Endothelial cell of umbilical vein (primary cell): ENCODE measurements at regions not wholly inside any gene's neighbourhood (a gene's known extent, or its start where the extent isn't known, plus 50 kb on each side); places are given as distances from the start of the nearest gene placed in this dataset.

ENCODE experiments used
- BruUV-seq: library from RNA; stranded (reverse); fragments of 400-500 nt; replicated peaks from 2 replicates; lab custom pipeline; 2021; lab: Mats Ljungman, UMichigan
- CTCF ChIA-PET: fragments of 300-600, 350-600 bp; sonication (Branson Sonifier 250); formaldehyde crosslinking; loops from one replicate; lab custom pipeline; 2021; ENCODE audit warnings: antibody characterized with exemption, inconsistent platforms; lab: Charles Lee
- POLR2A ChIA-PET: fragments of 300-600, 350-600 bp; sonication (Branson Sonifier 250); formaldehyde crosslinking; loops from one replicate; lab custom pipeline; 2021; ENCODE audit warnings: antibody characterized with exemption, inconsistent platforms; lab: Charles Lee
- DNase-seq: peaks from one replicate; pipeline ENCODE4 v3.0.0-alpha.2; 2011; ENCODE audit warnings: low read depth, low spot score
- FAIRE-seq: peaks from 2 replicates; lab custom pipeline; 2011; peaks lifted over from hg19 to GRCh38; lab: Jason Lieb, UNC
- H2AFZ ChIP-seq: 2 replicates; pipeline ENCODE4 v1.6.0; 2012; ENCODE audit warnings: low read depth, low read length, control low read depth, inconsistent platforms
- H3K27ac ChIP-seq: 2 replicates; pipeline ENCODE4 v1.5.1; 2011; ENCODE audit warnings: low read depth, mild to moderate bottlenecking, control low read depth, low read length, moderate library complexity; ENCODE audit not compliant: insufficient read depth
- H3K27me3 ChIP-seq, 2 experiments: 2 replicates each; pipeline versions ENCODE4 v1.6.0 to v1.6.1; 2011; ENCODE audit warnings: low read length in 2 of 2, mixed read lengths in 1 of 2; ENCODE audit not compliant: control insufficient read depth in 2 of 2, insufficient read depth in 2 of 2
- H3K36me3 ChIP-seq, 2 experiments: 2 replicates in 1 of 2; 3 replicates in 1 of 2; pipeline ENCODE4 v1.5.1; 2011; ENCODE audit warnings: low read length in 2 of 2, mild to moderate bottlenecking in 1 of 2, moderate library complexity in 1 of 2; ENCODE audit not compliant: control insufficient read depth in 2 of 2, insufficient read depth in 2 of 2; ENCODE audit errors: extremely low read depth in 1 of 2
- H3K4me1 ChIP-seq: 3 replicates; pipeline ENCODE4 v1.5.1; 2011; ENCODE audit warnings: mild to moderate bottlenecking, low read length; ENCODE audit not compliant: control insufficient read depth, insufficient read depth; ENCODE audit errors: extremely low read depth
- H3K4me2 ChIP-seq: 2 replicates; pipeline ENCODE4 v1.6.1; 2011; ENCODE audit warnings: low read length, control low read depth, mixed read lengths; ENCODE audit not compliant: insufficient read depth
- H3K4me3 ChIP-seq, 3 experiments: fragments of 200-600 bp in 1 of 3; sonication (generic), shearing (Covaris generic) in 1 of 3; replicated peaks in 1 of 3; 2 replicates each; pipeline ENCODE4 v1.5.1; 2011 to 2016; ENCODE audit warnings: control low read depth in 3 of 3, low read length in 3 of 3, mild to moderate bottlenecking in 2 of 3, inconsistent platforms in 1 of 3, low read depth in 1 of 3, moderate library complexity in 1 of 3; ENCODE audit not compliant: insufficient read depth in 1 of 3
- H3K79me2 ChIP-seq: 2 replicates; pipeline ENCODE4 v1.6.0; 2012; ENCODE audit warnings: low read length, inconsistent platforms; ENCODE audit not compliant: control insufficient read depth, insufficient read depth
- H3K9ac ChIP-seq: replicated peaks from 2 replicates; pipeline ENCODE3; 2011; ENCODE audit warnings: low read length, control low read depth; ENCODE audit not compliant: insufficient read depth; ENCODE audit errors: extremely low read depth
- H3K9me1 ChIP-seq: replicated peaks from 3 replicates; pipeline ENCODE4 v1.6.0; 2011; ENCODE audit warnings: mild to moderate bottlenecking, low read length; ENCODE audit not compliant: control insufficient read depth, insufficient read depth; ENCODE audit errors: extremely low read depth
- H3K9me3 ChIP-seq: replicated peaks from 2 replicates; pipeline ENCODE4 v1.5.1; 2012; ENCODE audit warnings: low read length, inconsistent platforms; ENCODE audit not compliant: control insufficient read depth, insufficient read depth
- H4K20me1 ChIP-seq: replicated peaks from 2 replicates; pipeline ENCODE3; 2011; ENCODE audit warnings: mild to moderate bottlenecking, low read length; ENCODE audit not compliant: control insufficient read depth, insufficient read depth; ENCODE audit errors: extremely low read depth
- EZH2 ChIP-seq: IDR thresholded peaks from 2 replicates; pipeline ENCODE4 v1.6.1; 2012; ENCODE audit warnings: borderline replicate concordance, low read depth, mild to moderate bottlenecking, moderate library complexity, low read length, inconsistent platforms; ENCODE audit not compliant: severe bottlenecking
- FOS ChIP-seq: IDR thresholded peaks from 2 replicates; pipeline ENCODE4 v1.6.1; 2011; ENCODE audit warnings: mild to moderate bottlenecking, low read length, moderate library complexity, borderline replicate concordance; ENCODE audit not compliant: insufficient read depth
- GATA2 ChIP-seq: IDR thresholded peaks from 2 replicates; pipeline ENCODE4 v1.7.0; 2011; ENCODE audit warnings: low read depth, mild to moderate bottlenecking, moderate library complexity, mixed read lengths, low read length; ENCODE audit not compliant: insufficient read length, insufficient read depth
- JUN ChIP-seq: IDR thresholded peaks from 2 replicates; pipeline ENCODE4 v1.6.1; 2011; ENCODE audit warnings: borderline replicate concordance, low read depth; ENCODE audit not compliant: insufficient read length, insufficient read depth
- MYC ChIP-seq: IDR thresholded peaks from one replicate; pipeline ENCODE4 v1.6.1; 2011; ENCODE audit warnings: mild to moderate bottlenecking, low read depth, low read length
- POLR2A ChIP-seq: IDR thresholded peaks from 2 replicates; pipeline ENCODE4 v1.6.1; 2012; ENCODE audit warnings: low read depth, mild to moderate bottlenecking, control low read depth, low read length
- POLR2AphosphoS5 ChIP-seq: IDR thresholded peaks from 2 replicates; pipeline ENCODE4 v1.6.1; 2012; ENCODE audit warnings: low read depth, mild to moderate bottlenecking, control low read depth, low read length, moderate library complexity; ENCODE audit not compliant: insufficient read depth
- dilution Hi-C: fragments of 300-500 bp; cut with MboI; formaldehyde crosslinking; loops from one replicate; pipeline ENCODE4 v1.15.0; 2019; ENCODE audit warnings: low sequenced_read_pairs; ENCODE audit not compliant: extremely low pct_ligation_motif_present
- intact Hi-C: fragments of 100-400 bp; cut with micrococcal nuclease; formaldehyde crosslinking; loops from one replicate; pipeline ENCODE4 v1.10.0; 2022
- TF ChIP-seq, protein P1 (sequence below), 2 donors: IDR thresholded peaks; 1 replicate in 1 of 2; 2 replicates in 1 of 2; pipeline ENCODE4 v1.5.1; 2011; ENCODE audit warnings: low read length in 2 of 2, mild to moderate bottlenecking in 2 of 2, moderate library complexity in 2 of 2, control low read depth in 1 of 2, inconsistent platforms in 1 of 2, low read depth in 1 of 2; ENCODE audit not compliant: insufficient read depth in 1 of 2; ENCODE audit errors: extremely low read depth in 1 of 2
- TF ChIP-seq, protein P2 (sequence below): IDR thresholded peaks from 2 replicates; pipeline ENCODE4 v1.6.1; 2011; ENCODE audit not compliant: insufficient read depth, insufficient read length

DNA sequence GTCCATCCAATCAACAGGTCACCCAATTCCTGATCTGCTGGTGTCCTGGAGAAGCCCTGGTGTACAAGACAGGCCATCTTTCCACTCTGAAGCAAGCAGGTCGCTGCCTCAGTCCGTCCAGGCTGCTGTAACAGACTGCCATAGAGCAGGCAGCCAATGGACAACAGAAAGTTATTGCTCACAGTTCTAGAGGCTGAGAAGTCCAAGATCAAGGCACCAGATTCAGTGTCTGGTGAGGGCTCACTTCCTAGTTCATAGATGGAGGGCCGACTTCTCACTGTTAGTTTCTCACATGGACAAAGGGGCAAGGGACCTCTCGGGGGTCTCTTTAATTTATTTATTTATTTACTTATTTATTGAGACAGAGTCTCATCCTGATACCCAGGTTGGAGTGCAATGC, 74.8 kb downstream of the CD24 start:
- DNase-seq (no peak), FAIRE-seq (no peak)
- H3K4me1 ChIP-seq = no peaks in the 10 kb centered on the region
- no peak overlapping the region for H3K4me3 ChIP-seq
- POLR2A ChIA-PET = no interaction called here
- H3K9ac ChIP-seq = no peak overlapping the region
- TF ChIP-seq JUN (no peak), GATA2 (no peak), EZH2 (no peak), POLR2A (no peak)
- TF ChIP-seq, protein P1, sequence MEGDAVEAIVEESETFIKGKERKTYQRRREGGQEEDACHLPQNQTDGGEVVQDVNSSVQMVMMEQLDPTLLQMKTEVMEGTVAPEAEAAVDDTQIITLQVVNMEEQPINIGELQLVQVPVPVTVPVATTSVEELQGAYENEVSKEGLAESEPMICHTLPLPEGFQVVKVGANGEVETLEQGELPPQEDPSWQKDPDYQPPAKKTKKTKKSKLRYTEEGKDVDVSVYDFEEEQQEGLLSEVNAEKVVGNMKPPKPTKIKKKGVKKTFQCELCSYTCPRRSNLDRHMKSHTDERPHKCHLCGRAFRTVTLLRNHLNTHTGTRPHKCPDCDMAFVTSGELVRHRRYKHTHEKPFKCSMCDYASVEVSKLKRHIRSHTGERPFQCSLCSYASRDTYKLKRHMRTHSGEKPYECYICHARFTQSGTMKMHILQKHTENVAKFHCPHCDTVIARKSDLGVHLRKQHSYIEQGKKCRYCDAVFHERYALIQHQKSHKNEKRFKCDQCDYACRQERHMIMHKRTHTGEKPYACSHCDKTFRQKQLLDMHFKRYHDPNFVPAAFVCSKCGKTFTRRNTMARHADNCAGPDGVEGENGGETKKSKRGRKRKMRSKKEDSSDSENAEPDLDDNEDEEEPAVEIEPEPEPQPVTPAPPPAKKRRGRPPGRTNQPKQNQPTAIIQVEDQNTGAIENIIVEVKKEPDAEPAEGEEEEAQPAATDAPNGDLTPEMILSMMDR (IDR thresholded peaks at IDR 0.05; ENCODE audit: extremely low read depth in 1 of 2, insufficient read depth in 1 of 2, low read depth in 1 of 2, low read length in 2 of 2) = no peak
- H2AFZ ChIP-seq = no peak overlapping the region
- H3K36me3 ChIP-seq = no peaks in the 10 kb centered on the region
- BruUV-seq = no TSS peak
- dilution Hi-C loops = no loop called here
- CTCF ChIA-PET = no interaction called here
- no peaks in the 10 kb centered on the region for H3K79me2 ChIP-seq
- intact Hi-C loops = no loop called here
- no peaks in the 10 kb centered on the region for H3K27me3 ChIP-seq
- no peaks in the 10 kb centered on the region for H4K20me1 ChIP-seq
- H3K9me1 ChIP-seq = no peaks in the 10 kb centered on the region
- no peak overlapping the region for H3K4me2 ChIP-seq
- no peak overlapping the region for H3K27ac ChIP-seq
- no peaks in the 10 kb centered on the region for H3K9me3 ChIP-seq

DNA sequence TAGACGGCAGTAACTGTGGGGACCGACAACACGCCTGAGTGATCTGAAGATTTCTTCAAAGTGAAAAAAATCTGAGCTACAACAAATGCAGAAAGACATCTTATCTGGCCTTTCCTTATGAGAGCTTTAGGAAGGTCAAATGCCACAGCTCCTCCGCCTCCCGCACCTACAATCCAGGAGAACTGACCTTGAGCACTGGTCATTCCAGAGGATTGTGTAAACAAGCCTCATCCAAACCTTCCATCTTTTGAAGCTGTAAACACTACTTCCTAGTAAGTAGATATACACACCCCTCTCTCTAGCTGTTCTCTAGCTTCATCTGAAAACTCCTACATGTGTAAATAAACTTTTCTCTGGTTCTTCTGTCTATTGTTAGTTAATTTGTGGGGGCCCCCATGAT, 76.9 kb downstream of the CD24 start:
- Histone ChIP-seq H3K9me1 (no peaks in the 10 kb centered on the region), H3K4me2 (no peak overlapping the region), H3K9ac (no peak overlapping the region), H3K27ac (no peak overlapping the region), H3K79me2 (no peaks in the 10 kb centered on the region), H2AFZ (no peak overlapping the region), H3K4me1 (no peaks in the 10 kb centered on the region), H3K36me3 (no peaks in the 10 kb centered on the region), H3K9me3 (no peaks in the 10 kb centered on the region), H3K27me3 (no peaks in the 10 kb centered on the region), H4K20me1 (no peaks in the 10 kb centered on the region), H3K4me3 (no peak overlapping the region)
- ChIA-PET CTCF (no interaction called here), POLR2A (no interaction called here)
- DNase-seq (no peak), FAIRE-seq (no peak)
- intact Hi-C loops = no loop called here
- dilution Hi-C loops = no loop called here
- no TSS peak for BruUV-seq
- TF ChIP-seq JUN = no peak
- TF ChIP-seq, protein P2, sequence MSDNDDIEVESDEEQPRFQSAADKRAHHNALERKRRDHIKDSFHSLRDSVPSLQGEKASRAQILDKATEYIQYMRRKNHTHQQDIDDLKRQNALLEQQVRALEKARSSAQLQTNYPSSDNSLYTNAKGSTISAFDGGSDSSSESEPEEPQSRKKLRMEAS = no peak
- TF ChIP-seq FOS = no peak
- TF ChIP-seq POLR2AphosphoS5 = no peak
- TF ChIP-seq GATA2 = no peak
- TF ChIP-seq, protein P1 (IDR thresholded peaks at IDR 0.05; ENCODE audit: extremely low read depth in 1 of 2, insufficient read depth in 1 of 2, low read depth in 1 of 2, low read length in 2 of 2) = no peak
- TF ChIP-seq MYC = no peak
- TF ChIP-seq POLR2A = no peak
- TF ChIP-seq EZH2 = no peak
